GM21576 (cell line): ENCODE measurements at regions not wholly inside any gene's neighbourhood (a gene's known extent, or its start where the extent isn't known, plus 50 kb on each side); places are given as distances from the start of the nearest gene placed in this dataset.

Experiments used
- ATAC-seq: cut with Tn5 transposase; IDR thresholded peaks from one replicate; pipeline ENCODE4 v1.9.1; 2021; ENCODE audit warnings: mild to moderate bottlenecking, moderate library complexity; ENCODE audit not compliant: unreplicated experiment

- no peak for ATAC-seq
These were observed 117.8 kb upstream of the ZMIZ1 start for GRCh38 chr10:78950656-78951587.

GRCh38 chr10:78952030-78952429 is 116.7 kb upstream of the ZMIZ1 start:
- ATAC-seq, result no peak

GRCh38 chr10:78952686-78953085 is 116.1 kb upstream of the ZMIZ1 start:
- no peak for ATAC-seq

- no peak for ATAC-seq
These were observed 115.5 kb upstream of the ZMIZ1 start for GRCh38 chr10:78953113-78953798.

- no peak for ATAC-seq
These were observed 114.9 kb upstream of the ZMIZ1 start for GRCh38 chr10:78953799-78954297.

GRCh38 chr10:78954689-78955088 is 114.1 kb upstream of the ZMIZ1 start:
- ATAC-seq, result no peak

GRCh38 chr10:78955206-78955605 is 113.6 kb upstream of the ZMIZ1 start:
- no peak for ATAC-seq

- ATAC-seq, result no peak
These were observed 112.4 kb upstream of the ZMIZ1 start for GRCh38 chr10:78956391-78956790.

- ATAC-seq, result no peak
These were observed 111.2 kb upstream of the ZMIZ1 start for GRCh38 chr10:78957471-78958039.

GRCh38 chr10:78959217-78959923 is 109.4 kb upstream of the ZMIZ1 start:
- no peak for ATAC-seq

- ATAC-seq, result no peak
These were observed 108.9 kb upstream of the ZMIZ1 start for GRCh38 chr10:78959924-78960285.

- no peak for ATAC-seq
These were observed 108.4 kb upstream of the ZMIZ1 start for GRCh38 chr10:78960316-78960800.

GRCh38 chr10:78961760-78962159 is 107.0 kb upstream of the ZMIZ1 start:
- no peak for ATAC-seq

GRCh38 chr10:78963074-78964034 is 105.4 kb upstream of the ZMIZ1 start:
- ATAC-seq, result no peak

- ATAC-seq, result no peak
These were observed 104.4 kb upstream of the ZMIZ1 start for GRCh38 chr10:78964274-78964951.

GRCh38 chr10:78964952-78965633 is 103.7 kb upstream of the ZMIZ1 start:
- ATAC-seq, result no peak

GRCh38 chr10:78966182-78966787 is 102.5 kb upstream of the ZMIZ1 start:
- ATAC-seq, result no peak

GRCh38 chr10:78966844-78967488 is 101.8 kb upstream of the ZMIZ1 start:
- ATAC-seq, result no peak
